HEK293 (cell line): ENCODE measurements at regions not wholly inside any gene's neighbourhood (a gene's known extent, or its start where the extent isn't known, plus 50 kb on each side); places are given as distances from the start of the nearest gene placed in this dataset.

Source experiments
- CTCF ChIA-PET: fragments of 350-600 bp; formaldehyde crosslinking; extraction: SDS; loops from one replicate; lab custom pipeline; 2021; ENCODE audit warnings: antibody characterized with exemption; lab: Yijun Ruan, JAX
- POLR2A ChIA-PET: fragments of 300-600 bp; formaldehyde crosslinking; extraction: SDS; loops from one replicate; lab custom pipeline; 2020; ENCODE audit warnings: antibody characterized with exemption, inconsistent platforms; lab: Yijun Ruan, JAX
- H3K27ac ChIP-seq: fragments of 200-500 bp; sonication (Bioruptor generic); 2 replicates; pipeline ENCODE4 v1.5.1; 2014; ENCODE audit warnings: low read depth, low read length, control low read depth, inconsistent platforms; ENCODE audit errors: extremely low read depth
- H3K36me3 ChIP-seq, 2 experiments: fragments of 200-500 bp in 1 of 2; sonication (Bioruptor generic) in 1 of 2; 1 replicate in 1 of 2; 2 replicates in 1 of 2; pipeline ENCODE4 v1.5.1; 2014 to 2017; ENCODE audit warnings: inconsistent platforms in 2 of 2, low read length in 2 of 2; ENCODE audit not compliant: control insufficient read depth in 2 of 2, insufficient read depth in 1 of 2
- H3K4me1 ChIP-seq: fragments of 200-500 bp; sonication (Bioruptor generic); 2 replicates; pipeline ENCODE4 v1.5.1; 2014; ENCODE audit warnings: mild to moderate bottlenecking, low read length, inconsistent platforms; ENCODE audit not compliant: control insufficient read depth, insufficient read depth
- H3K4me3 ChIP-seq: 2 replicates; pipeline ENCODE4 v1.5.1; 2011; ENCODE audit warnings: low read depth, mild to moderate bottlenecking, control low read depth, low read length, moderate library complexity
- H3K9me3 ChIP-seq: fragments of 200-500 bp; sonication (Bioruptor generic); 2 replicates; pipeline ENCODE4 v1.5.1; 2014; ENCODE audit warnings: low read depth, low read length, inconsistent platforms; ENCODE audit not compliant: control insufficient read depth, insufficient read depth
- BCL11B ChIP-seq: fragments of 450-650 bp; formaldehyde crosslinking; IDR thresholded peaks from 2 replicates; pipeline ENCODE4 v1.5.1; 2016; ENCODE audit warnings: low read depth, missing biosample characterization, missing genetic modification characterization
- HOXC10 ChIP-seq: sonication (generic); formaldehyde crosslinking; IDR thresholded peaks from 2 replicates; pipeline ENCODE4 v1.8.1; 2023; ENCODE audit warnings: mild to moderate bottlenecking, missing genetic modification reagents
- IKZF3 ChIP-seq: fragments of 450-650 bp; IDR thresholded peaks from 2 replicates; pipeline ENCODE4 v1.5.0; 2018; ENCODE audit warnings: missing biosample characterization, mild to moderate bottlenecking, missing genetic modification characterization, moderate library complexity
- SETDB1 ChIP-seq: IDR thresholded peaks from one replicate; pipeline ENCODE4 v1.6.1; 2017; ENCODE audit warnings: mild to moderate bottlenecking, low read length, moderate library complexity, mixed read lengths; ENCODE audit not compliant: insufficient read length
- TCF7L2 ChIP-seq: IDR thresholded peaks from 2 replicates; pipeline ENCODE4 v1.6.1; 2011; ENCODE audit warnings: low read depth, mild to moderate bottlenecking, inconsistent platforms, low read length, moderate library complexity, borderline replicate concordance
- YY1 ChIP-seq: fragments of 450-650 bp; formaldehyde crosslinking; IDR thresholded peaks from 2 replicates; pipeline ENCODE4 v1.5.1; 2018; ENCODE audit warnings: missing biosample characterization, missing genetic modification characterization
- ZBTB17 ChIP-seq: fragments of 450-650 bp; formaldehyde crosslinking; IDR thresholded peaks from 2 replicates; pipeline ENCODE4 v1.5.1; 2016; ENCODE audit warnings: missing biosample characterization, missing genetic modification characterization
- ZNF10 ChIP-seq: fragments of 450-650 bp; formaldehyde crosslinking; IDR thresholded peaks from 2 replicates; pipeline ENCODE4 v1.5.1; 2017; ENCODE audit warnings: missing biosample characterization, missing genetic modification characterization
- ZNF138 ChIP-seq: fragments of 450-650 bp; formaldehyde crosslinking; IDR thresholded peaks from 2 replicates; pipeline ENCODE4 v1.5.1; 2016; ENCODE audit warnings: missing biosample characterization, missing genetic modification characterization, borderline replicate concordance
- ZNF155 ChIP-seq: fragments of 450-650 bp; formaldehyde crosslinking; IDR thresholded peaks from 2 replicates; pipeline ENCODE4 v1.5.1; 2016; ENCODE audit warnings: missing biosample characterization, missing genetic modification characterization
- ZNF169 ChIP-seq: fragments of 450-650 bp; formaldehyde crosslinking; IDR thresholded peaks from 2 replicates; pipeline ENCODE4 v1.5.1; 2016; ENCODE audit warnings: missing biosample characterization, missing genetic modification characterization
- ZNF223 ChIP-seq: fragments of 450-650 bp; formaldehyde crosslinking; IDR thresholded peaks from 2 replicates; pipeline ENCODE4 v1.5.1; 2016; ENCODE audit warnings: missing biosample characterization, missing genetic modification characterization
- ZNF24 ChIP-seq: fragments of 450-650 bp; formaldehyde crosslinking; IDR thresholded peaks from 2 replicates; pipeline ENCODE4 v1.5.1; 2016; ENCODE audit warnings: missing biosample characterization, missing genetic modification characterization
- ZNF341 ChIP-seq: fragments of 450-650 bp; formaldehyde crosslinking; IDR thresholded peaks from 2 replicates; pipeline ENCODE4; 2016; ENCODE audit warnings: low read depth, missing biosample characterization, missing genetic modification characterization
- ZNF623 ChIP-seq: fragments of 450-650 bp; formaldehyde crosslinking; IDR thresholded peaks from 2 replicates; pipeline ENCODE4 v1.5.1; 2016; ENCODE audit warnings: missing biosample characterization, missing genetic modification characterization
- ZNF629 ChIP-seq: fragments of 450-650 bp; formaldehyde crosslinking; IDR thresholded peaks from 2 replicates; pipeline ENCODE4 v1.5.1; 2017; ENCODE audit warnings: missing biosample characterization, missing genetic modification characterization
- ZNF768 ChIP-seq: fragments of 450-650 bp; formaldehyde crosslinking; IDR thresholded peaks from 2 replicates; pipeline ENCODE4 v1.5.1; 2018; ENCODE audit warnings: missing biosample characterization, mild to moderate bottlenecking, missing genetic modification characterization
- TF ChIP-seq, protein P1 (sequence below): fragments of 450-650 bp; formaldehyde crosslinking; IDR thresholded peaks from 2 replicates; pipeline ENCODE4 v1.5.1; 2016; ENCODE audit warnings: missing biosample characterization, missing genetic modification characterization
- TF ChIP-seq, protein P2 (sequence below): fragments of 450-650 bp; formaldehyde crosslinking; IDR thresholded peaks from 2 replicates; pipeline ENCODE4 v1.5.1; 2016; ENCODE audit warnings: missing biosample characterization, missing genetic modification characterization
- TF ChIP-seq, protein P3 (sequence below): fragments of 450-650 bp; IDR thresholded peaks from 2 replicates; pipeline ENCODE4 v1.5.1; 2018; ENCODE audit warnings: missing biosample characterization, missing genetic modification characterization
- TF ChIP-seq, protein P4 (sequence below): fragments of 450-650 bp; formaldehyde crosslinking; IDR thresholded peaks from 2 replicates; pipeline ENCODE4 v1.5.1; 2016; ENCODE audit warnings: missing biosample characterization, missing genetic modification characterization
- TF ChIP-seq, protein P5 (sequence below): fragments of 450-650 bp; formaldehyde crosslinking; IDR thresholded peaks from 2 replicates; pipeline ENCODE4 v1.5.1; 2017; ENCODE audit warnings: missing biosample characterization, missing genetic modification characterization
- TF ChIP-seq, protein P6 (sequence below): fragments of 450-650 bp; formaldehyde crosslinking; optimal IDR thresholded peaks from 2 replicates; pipeline ENCODE3; 2016; ENCODE audit warnings: missing biosample characterization, mild to moderate bottlenecking, missing genetic modification characterization
- TF ChIP-seq, protein P7 (sequence below): fragments of 450-650 bp; formaldehyde crosslinking; IDR thresholded peaks from 2 replicates; pipeline ENCODE4 v1.5.1; 2016; ENCODE audit warnings: missing biosample characterization, missing genetic modification characterization

DNA sequence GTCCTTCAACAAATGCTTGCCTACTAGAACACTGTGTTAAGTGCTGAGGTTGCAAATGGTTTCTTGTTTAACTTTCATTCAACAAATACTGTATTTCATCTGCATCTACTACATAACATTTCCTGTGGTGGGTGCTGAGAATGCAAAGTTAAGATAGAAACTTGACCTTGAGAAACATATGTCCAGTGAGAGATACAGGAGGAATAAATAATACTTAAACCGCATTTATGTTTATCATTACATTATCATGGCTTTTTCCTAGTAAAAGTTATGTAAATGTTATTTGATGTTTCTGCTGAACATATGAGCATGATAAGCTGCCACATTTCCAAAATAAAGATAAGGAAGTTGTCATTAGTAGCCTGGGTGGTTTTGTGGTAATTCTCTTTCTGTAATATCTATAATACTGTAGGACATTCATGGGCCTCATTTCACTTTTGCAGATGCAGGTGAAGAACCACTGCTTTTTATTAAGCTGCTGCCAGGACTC is 590.4 kb downstream of the PLPP3 start:
- H3K4me1 ChIP-seq: no peaks in the 10 kb centered on the region
- H3K27ac ChIP-seq: no peak overlapping the region
- ChIA-PET CTCF (no interaction called here), POLR2A (no interaction called here)
- H3K4me3 ChIP-seq: no peak overlapping the region
- H3K36me3 ChIP-seq: no peaks in the 10 kb centered on the region
- TF ChIP-seq, protein P1, sequence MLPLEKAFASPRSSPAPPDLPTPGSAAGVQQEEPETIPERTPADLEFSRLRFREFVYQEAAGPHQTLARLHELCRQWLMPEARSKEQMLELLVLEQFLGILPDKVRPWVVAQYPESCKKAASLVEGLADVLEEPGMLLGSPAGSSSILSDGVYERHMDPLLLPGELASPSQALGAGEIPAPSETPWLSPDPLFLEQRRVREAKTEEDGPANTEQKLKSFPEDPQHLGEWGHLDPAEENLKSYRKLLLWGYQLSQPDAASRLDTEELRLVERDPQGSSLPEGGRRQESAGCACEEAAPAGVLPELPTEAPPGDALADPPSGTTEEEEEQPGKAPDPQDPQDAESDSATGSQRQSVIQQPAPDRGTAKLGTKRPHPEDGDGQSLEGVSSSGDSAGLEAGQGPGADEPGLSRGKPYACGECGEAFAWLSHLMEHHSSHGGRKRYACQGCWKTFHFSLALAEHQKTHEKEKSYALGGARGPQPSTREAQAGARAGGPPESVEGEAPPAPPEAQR (tag by site-specific recombination): no peak
- no peak for TF ChIP-seq HOXC10 (CRISPR knock-in tag)
- no peak for TF ChIP-seq ZNF10 (tag by site-specific recombination)
- TF ChIP-seq ZNF24 (tag by site-specific recombination): no peak
- TF ChIP-seq, protein P2, sequence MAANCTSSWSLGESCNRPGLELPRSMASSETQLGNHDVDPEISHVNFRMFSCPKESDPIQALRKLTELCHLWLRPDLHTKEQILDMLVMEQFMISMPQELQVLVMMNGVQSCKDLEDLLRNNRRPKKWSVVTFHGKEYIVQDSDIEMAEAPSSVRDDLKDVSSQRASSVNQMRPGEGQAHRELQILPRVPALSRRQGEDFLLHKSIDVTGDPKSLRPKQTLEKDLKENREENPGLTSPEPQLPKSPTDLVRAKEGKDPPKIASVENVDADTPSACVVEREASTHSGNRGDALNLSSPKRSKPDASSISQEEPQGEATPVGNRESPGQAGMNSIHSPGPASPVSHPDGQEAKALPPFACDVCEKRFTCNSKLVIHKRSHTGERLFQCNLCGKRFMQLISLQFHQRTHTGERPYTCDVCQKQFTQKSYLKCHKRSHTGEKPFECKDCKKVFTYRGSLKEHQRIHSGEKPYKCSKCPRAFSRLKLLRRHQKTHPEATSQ (tag by site-specific recombination): no peak
- TF ChIP-seq BCL11B: no peak
- TF ChIP-seq, protein P3, sequence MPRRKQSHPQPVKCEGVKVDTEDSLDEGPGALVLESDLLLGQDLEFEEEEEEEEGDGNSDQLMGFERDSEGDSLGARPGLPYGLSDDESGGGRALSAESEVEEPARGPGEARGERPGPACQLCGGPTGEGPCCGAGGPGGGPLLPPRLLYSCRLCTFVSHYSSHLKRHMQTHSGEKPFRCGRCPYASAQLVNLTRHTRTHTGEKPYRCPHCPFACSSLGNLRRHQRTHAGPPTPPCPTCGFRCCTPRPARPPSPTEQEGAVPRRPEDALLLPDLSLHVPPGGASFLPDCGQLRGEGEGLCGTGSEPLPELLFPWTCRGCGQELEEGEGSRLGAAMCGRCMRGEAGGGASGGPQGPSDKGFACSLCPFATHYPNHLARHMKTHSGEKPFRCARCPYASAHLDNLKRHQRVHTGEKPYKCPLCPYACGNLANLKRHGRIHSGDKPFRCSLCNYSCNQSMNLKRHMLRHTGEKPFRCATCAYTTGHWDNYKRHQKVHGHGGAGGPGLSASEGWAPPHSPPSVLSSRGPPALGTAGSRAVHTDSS (tag by site-specific recombination): no peak
- no peak for TF ChIP-seq ZNF341 (tag by site-specific recombination)
- TF ChIP-seq, protein P4, sequence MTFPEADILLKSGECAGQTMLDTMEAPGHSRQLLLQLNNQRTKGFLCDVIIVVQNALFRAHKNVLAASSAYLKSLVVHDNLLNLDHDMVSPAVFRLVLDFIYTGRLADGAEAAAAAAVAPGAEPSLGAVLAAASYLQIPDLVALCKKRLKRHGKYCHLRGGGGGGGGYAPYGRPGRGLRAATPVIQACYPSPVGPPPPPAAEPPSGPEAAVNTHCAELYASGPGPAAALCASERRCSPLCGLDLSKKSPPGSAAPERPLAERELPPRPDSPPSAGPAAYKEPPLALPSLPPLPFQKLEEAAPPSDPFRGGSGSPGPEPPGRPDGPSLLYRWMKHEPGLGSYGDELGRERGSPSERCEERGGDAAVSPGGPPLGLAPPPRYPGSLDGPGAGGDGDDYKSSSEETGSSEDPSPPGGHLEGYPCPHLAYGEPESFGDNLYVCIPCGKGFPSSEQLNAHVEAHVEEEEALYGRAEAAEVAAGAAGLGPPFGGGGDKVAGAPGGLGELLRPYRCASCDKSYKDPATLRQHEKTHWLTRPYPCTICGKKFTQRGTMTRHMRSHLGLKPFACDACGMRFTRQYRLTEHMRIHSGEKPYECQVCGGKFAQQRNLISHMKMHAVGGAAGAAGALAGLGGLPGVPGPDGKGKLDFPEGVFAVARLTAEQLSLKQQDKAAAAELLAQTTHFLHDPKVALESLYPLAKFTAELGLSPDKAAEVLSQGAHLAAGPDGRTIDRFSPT (tag by site-specific recombination): no peak
- no peak for TF ChIP-seq ZBTB17
- TF ChIP-seq YY1 (tag by site-specific recombination): no peak
- TF ChIP-seq ZNF138: no peak
- TF ChIP-seq SETDB1: no peak
- TF ChIP-seq, protein P5, sequence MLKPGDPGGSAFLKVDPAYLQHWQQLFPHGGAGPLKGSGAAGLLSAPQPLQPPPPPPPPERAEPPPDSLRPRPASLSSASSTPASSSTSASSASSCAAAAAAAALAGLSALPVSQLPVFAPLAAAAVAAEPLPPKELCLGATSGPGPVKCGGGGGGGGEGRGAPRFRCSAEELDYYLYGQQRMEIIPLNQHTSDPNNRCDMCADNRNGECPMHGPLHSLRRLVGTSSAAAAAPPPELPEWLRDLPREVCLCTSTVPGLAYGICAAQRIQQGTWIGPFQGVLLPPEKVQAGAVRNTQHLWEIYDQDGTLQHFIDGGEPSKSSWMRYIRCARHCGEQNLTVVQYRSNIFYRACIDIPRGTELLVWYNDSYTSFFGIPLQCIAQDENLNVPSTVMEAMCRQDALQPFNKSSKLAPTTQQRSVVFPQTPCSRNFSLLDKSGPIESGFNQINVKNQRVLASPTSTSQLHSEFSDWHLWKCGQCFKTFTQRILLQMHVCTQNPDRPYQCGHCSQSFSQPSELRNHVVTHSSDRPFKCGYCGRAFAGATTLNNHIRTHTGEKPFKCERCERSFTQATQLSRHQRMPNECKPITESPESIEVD (tag by site-specific recombination): no peak
- no peak for TF ChIP-seq ZNF623 (tag by site-specific recombination)
- TF ChIP-seq TCF7L2: no peak
- TF ChIP-seq, all 188 proteins: peak for 0
- no peaks in the 10 kb centered on the region for H3K9me3 ChIP-seq

DNA sequence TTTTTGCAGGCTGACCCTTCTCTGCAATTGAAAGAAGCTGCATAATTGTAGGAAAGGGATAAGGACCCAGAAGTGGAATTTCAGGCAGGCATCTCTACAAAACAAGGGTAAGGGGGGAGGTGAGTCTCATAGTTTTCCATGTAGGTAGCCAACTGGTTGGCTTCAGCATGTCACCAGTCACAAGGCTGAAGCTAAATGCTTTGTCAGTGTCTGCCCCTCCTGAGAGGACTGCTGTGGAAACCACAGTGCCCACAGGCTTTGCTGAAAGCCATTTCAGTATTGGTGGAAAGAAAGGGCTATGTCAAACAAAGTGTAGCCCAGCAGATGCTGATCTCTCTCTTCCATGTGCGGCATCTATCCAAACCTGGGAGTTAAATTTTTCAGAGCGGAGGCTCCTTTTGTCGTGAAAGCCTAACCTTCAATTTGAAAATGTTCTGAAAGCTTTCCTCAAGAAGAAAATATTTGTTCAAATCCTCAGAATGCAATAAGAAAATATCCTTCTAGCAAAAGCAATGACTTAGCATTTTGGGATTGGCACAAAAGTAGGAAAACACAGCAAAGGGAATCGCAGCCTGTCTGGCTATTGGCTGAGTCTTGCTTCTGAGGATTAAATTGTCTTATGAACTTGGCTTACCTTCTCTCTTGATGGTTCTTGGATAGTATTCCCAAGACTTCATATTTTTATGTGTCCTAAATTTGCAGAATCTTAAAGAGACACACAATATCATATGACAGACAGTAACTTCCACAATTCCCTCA is 591.7 kb downstream of the PLPP3 start:
- Histone ChIP-seq H3K27ac (no peak overlapping the region), H3K9me3 (no peaks in the 10 kb centered on the region), H3K4me3 (no peak overlapping the region), H3K4me1 (no peaks in the 10 kb centered on the region), H3K36me3 (no peaks in the 10 kb centered on the region)
- ChIA-PET POLR2A (no interaction called here), CTCF (no interaction called here)
- TF ChIP-seq, protein P6, sequence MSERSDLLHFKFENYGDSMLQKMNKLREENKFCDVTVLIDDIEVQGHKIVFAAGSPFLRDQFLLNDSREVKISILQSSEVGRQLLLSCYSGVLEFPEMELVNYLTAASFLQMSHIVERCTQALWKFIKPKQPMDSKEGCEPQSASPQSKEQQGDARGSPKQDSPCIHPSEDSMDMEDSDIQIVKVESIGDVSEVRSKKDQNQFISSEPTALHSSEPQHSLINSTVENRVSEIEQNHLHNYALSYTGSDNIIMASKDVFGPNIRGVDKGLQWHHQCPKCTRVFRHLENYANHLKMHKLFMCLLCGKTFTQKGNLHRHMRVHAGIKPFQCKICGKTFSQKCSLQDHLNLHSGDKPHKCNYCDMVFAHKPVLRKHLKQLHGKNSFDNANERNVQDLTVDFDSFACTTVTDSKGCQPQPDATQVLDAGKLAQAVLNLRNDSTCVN: no peak
- TF ChIP-seq, protein P7, sequence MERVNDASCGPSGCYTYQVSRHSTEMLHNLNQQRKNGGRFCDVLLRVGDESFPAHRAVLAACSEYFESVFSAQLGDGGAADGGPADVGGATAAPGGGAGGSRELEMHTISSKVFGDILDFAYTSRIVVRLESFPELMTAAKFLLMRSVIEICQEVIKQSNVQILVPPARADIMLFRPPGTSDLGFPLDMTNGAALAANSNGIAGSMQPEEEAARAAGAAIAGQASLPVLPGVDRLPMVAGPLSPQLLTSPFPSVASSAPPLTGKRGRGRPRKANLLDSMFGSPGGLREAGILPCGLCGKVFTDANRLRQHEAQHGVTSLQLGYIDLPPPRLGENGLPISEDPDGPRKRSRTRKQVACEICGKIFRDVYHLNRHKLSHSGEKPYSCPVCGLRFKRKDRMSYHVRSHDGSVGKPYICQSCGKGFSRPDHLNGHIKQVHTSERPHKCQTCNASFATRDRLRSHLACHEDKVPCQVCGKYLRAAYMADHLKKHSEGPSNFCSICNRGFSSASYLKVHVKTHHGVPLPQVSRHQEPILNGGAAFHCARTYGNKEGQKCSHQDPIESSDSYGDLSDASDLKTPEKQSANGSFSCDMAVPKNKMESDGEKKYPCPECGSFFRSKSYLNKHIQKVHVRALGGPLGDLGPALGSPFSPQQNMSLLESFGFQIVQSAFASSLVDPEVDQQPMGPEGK (tag by site-specific recombination): no peak
- no peak for TF ChIP-seq ZNF155
- TF ChIP-seq ZNF768 (tag by site-specific recombination): no peak
- TF ChIP-seq ZNF629: no peak
- TF ChIP-seq IKZF3 (tag by site-specific recombination): no peak
- no peak for TF ChIP-seq ZNF169 (tag by site-specific recombination)
- TF ChIP-seq ZNF223 (tag by site-specific recombination): no peak
